ENCODE measurements at regions not wholly inside any gene's neighbourhood (a gene's known extent, or its start where the extent isn't known, plus 50 kb on each side); places are given as distances from the start of the nearest gene placed in this dataset.

- H3K36me3 ChIP-seq: no peaks in the 10 kb centered on the region
- ATAC-seq: no peak
Measured at GRCh38 chr1:36707221-36707620, 224.5 kb upstream of the CSF3R start.

GRCh38 chr1:36706416-36706815, 223.7 kb upstream of the CSF3R start:
- DNase-seq (no peak), ATAC-seq (no peak)
- H3K36me3 ChIP-seq: no peaks in the 10 kb centered on the region
- no peaks in the 10 kb centered on the region for H3K9me3 ChIP-seq
- intact Hi-C loops (cut with DNase I; ENCODE audit: low total_unique reads) (no loop called here), in situ Hi-C loops (cut with MboI; ENCODE audit: low sequenced_read_pairs in 4 of 4) (loop anchor here in 3 of 4 donors (10.0 to 25.0 kb wide), 2 partner anchors 728 to 731 kb away; no protein-coding TSS in a partner anchor)
- H3K4me3 ChIP-seq: no peak overlapping the region
- TF ChIP-seq CTCF (IDR thresholded peaks at IDR 0.05 in 4 of 5, conservative IDR thresholded peaks at IDR 0.05 in 1 of 5): no peak
- peaks cover 19 to 36% (median 36%) of the 10 kb centered on the region in 3 donors for H3K27me3 ChIP-seq
- H3K27ac ChIP-seq: no peak overlapping the region
- no peaks in the 10 kb centered on the region for H3K4me1 ChIP-seq

More at GRCh38 chr1:36707221-36707620, 224.5 kb upstream of the CSF3R start:
- Histone ChIP-seq H3K4me1 (no peaks in the 10 kb centered on the region), H3K27ac (no peak overlapping the region), H3K9me3 (no peaks in the 10 kb centered on the region), H3K4me3 (no peak overlapping the region), H3K27me3 (peaks cover 24 to 44% (median 42%) of the 10 kb centered on the region in 3 donors)
- no peak for TF ChIP-seq CTCF (IDR thresholded peaks at IDR 0.05 in 4 of 5, conservative IDR thresholded peaks at IDR 0.05 in 1 of 5)
- no peak for TF ChIP-seq POLR2A (IDR thresholded peaks at IDR 0.05)
- in situ Hi-C loops (cut with MboI; ENCODE audit: low sequenced_read_pairs in 4 of 4) (loop anchor here in 3 of 4 donors (10.0 to 25.0 kb wide), 2 partner anchors 728 to 730 kb away; no protein-coding TSS in a partner anchor), intact Hi-C loops (cut with DNase I; ENCODE audit: low total_unique reads) (no loop called here)
- no peak for DNase-seq

- in situ Hi-C loops (cut with MboI; ENCODE audit: low sequenced_read_pairs in 4 of 4) (loop anchor here in 3 of 4 donors (10.0 to 25.0 kb wide), 2 partner anchors 729 to 732 kb away; no protein-coding TSS in a partner anchor), intact Hi-C loops (cut with DNase I; ENCODE audit: low total_unique reads) (no loop called here)
- Histone ChIP-seq H3K27me3 (peaks cover 16 to 29% (median 28%) of the 10 kb centered on the region in 3 donors), H3K4me1 (no peaks in the 10 kb centered on the region), H3K36me3 (no peaks in the 10 kb centered on the region), H3K9me3 (no peaks in the 10 kb centered on the region), H3K27ac (no peak overlapping the region), H3K4me3 (no peak overlapping the region)
- ATAC-seq (no peak), DNase-seq (no peak)
- TF ChIP-seq CTCF (IDR thresholded peaks at IDR 0.05 in 4 of 5, conservative IDR thresholded peaks at IDR 0.05 in 1 of 5) (no peak), POLR2A (IDR thresholded peaks at IDR 0.05) (no peak)
Measured at GRCh38 chr1:36705629-36706028, 222.9 kb upstream of the CSF3R start.

GRCh38 chr1:36703526-36704208, 221.0 kb upstream of the CSF3R start:
- in situ Hi-C loops (cut with MboI; ENCODE audit: low sequenced_read_pairs in 4 of 4): loop anchor here (5.0 to 25.0 kb wide), 3 partner anchors 731 to 734 kb away; no protein-coding TSS in a partner anchor
- Histone ChIP-seq H3K4me1 (no peaks in the 10 kb centered on the region), H3K27me3 (peaks cover 2 to 12% (median 11%) of the 10 kb centered on the region in 3 donors), H3K27ac (no peak overlapping the region), H3K4me3 (no peak overlapping the region), H3K9me3 (no peaks in the 10 kb centered on the region), H3K36me3 (no peaks in the 10 kb centered on the region)
- DNase-seq: peak; percentile 23 to 49
- peak; percentile 50 to 71 (median 56) for TF ChIP-seq CTCF (IDR thresholded peaks at IDR 0.05 in 4 of 5, conservative IDR thresholded peaks at IDR 0.05 in 1 of 5)
- no peak for TF ChIP-seq POLR2A (IDR thresholded peaks at IDR 0.05)
- ATAC-seq: peak in 1 of 2 donors; percentile 66
- intact Hi-C loops (cut with DNase I; ENCODE audit: low total_unique reads): no loop called here

Measured in gastrocnemius medialis (tissue), 4 donors.